HG03460 (cell line): ENCODE measurements at regions not wholly inside any gene's neighbourhood (a gene's known extent, or its start where the extent isn't known, plus 50 kb on each side); places are given as distances from the start of the nearest gene placed in this dataset.
"Not testable (repeated sequence)": the region's sequence is repeated elsewhere in the genome, so short reads cannot be mapped to it uniquely, and the experiment has no call there.

Experiments used
- ATAC-seq: cut with Tn5 transposase; IDR thresholded peaks from one replicate; pipeline ENCODE4 v1.9.1; 2021; ENCODE audit not compliant: unreplicated experiment

DNA sequence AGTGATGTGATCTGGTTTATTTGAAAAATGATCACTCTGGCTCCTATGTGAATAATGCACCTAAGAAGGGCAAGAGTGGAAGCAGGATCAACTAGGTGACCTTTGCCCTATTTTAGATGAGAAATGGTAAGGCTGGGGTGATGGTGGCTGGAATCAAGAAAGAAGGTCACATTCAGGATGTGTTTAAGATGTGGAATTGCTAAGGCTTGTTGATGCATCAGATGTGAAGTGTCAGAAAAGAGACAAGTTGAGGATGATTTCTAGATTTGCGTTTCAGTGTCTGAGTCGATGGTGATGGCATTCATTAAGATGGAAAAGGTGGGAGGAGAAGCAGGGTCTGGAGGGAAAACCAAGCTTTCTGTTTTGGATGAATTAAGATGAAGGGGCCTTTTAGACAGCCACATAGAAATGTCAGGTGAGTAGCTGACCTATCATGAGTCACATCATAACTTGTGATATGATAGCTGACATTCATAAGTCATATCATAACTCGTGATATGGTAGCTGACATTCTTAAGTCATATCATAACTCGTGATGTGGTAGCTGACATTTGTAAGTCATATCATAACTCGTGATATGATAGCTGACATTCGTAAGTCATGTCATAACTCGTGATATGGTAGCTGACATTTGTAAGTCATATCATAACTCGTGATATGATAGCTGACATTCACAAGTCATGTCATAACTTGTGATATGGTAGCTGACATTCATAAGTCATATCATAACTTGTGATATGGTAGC is 101.2 kb upstream of the SEC11C start:
- no peak for ATAC-seq

DNA sequence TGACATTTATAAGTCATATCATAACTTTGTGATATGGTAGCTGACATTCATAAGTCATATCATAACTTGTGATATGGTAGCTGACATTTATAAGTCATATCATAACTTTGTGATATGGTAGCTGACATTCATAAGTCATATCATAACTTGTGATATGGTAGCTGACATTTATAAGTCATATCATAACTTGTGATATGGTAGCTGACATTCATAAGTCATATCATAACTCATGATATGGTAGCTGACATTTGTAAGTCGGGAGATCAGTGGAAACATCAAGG is 100.7 kb upstream of the SEC11C start:
- ATAC-seq, result not testable (repeated sequence)

GRCh38 chr18:59039449-59039848 is 100.2 kb upstream of the SEC11C start:
- no peak for ATAC-seq

GRCh38 chr18:59040770-59041148 is 98.9 kb upstream of the SEC11C start:
- ATAC-seq, result no peak

GRCh38 chr18:59041296-59041695 is 98.4 kb upstream of the SEC11C start:
- ATAC-seq, result no peak

DNA sequence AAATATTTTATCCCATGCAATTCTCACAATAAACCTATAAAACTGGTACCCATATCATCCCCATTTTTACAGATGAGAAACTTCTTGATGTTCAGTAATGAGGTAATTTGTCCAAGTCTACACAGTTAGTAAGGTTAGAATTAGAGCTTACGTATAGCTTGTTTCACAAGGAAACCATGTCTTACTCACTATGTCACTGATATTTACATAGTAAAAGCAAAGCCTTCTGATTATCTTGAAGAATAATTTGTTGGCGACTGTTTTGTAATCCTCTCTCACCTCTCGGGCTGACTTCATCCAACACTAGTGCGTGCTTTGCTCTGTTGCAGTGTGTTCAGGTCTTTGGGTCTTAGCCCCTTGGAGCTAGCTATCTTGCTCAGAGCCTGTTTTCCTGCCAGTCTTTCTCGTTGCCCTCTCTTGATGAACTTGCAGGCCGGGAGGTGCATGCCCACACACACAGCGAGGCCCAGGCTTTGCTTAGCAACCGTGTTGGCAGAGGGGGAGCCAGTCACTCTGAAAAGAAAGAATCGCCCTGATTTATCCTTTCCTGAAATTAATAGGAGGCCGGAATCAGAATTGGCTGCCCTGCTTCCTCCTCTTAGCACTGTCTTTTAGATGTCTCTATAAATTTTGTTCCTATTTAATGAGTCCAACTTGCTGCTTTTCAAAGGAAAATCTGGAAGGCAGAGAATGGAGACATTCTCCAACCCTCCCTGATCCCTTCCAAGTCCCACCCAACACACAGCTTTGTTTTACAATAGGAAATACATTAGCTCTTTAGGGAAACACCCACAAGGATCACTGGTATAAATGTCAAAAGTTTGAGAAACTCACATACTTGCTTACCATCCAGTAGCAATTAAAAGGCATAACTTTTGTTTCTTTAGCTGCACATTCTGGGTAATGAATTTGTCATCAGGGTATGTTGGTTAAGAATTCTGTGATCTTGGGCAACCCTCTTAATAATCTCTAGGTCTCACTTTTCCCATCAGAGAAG is 97.6 kb upstream of the SEC11C start:
- no peak for ATAC-seq

GRCh38 chr18:59044855-59045254 is 94.8 kb upstream of the SEC11C start:
- ATAC-seq, result no peak

GRCh38 chr18:59047321-59048047 is 92.2 kb upstream of the SEC11C start:
- no peak for ATAC-seq

- no peak for ATAC-seq
Observed at GRCh38 chr18:59048048-59048363, 91.7 kb upstream of the SEC11C start.

DNA sequence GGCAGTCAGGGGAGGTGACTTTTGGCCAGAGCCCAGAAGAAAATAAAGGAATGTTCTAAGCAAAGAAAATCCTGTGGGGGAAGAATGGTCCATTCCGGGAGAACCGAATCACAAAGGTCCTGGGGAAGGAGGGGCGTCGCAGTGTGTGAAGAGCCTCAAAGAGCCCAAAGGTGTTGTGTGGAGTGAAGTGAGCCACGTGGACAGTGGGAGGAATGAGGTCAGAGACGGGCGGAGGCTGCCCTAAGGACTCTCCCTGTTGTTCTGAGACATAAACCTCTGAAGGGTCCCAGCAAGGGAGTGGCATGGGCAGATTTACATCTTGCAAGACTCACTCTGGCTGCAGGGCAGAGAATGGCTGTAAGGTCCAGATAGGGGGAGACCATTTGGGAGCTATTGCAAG is 91.3 kb upstream of the SEC11C start:
- no peak for ATAC-seq

- no peak for ATAC-seq
Observed at GRCh38 chr18:59049721-59050660, 89.7 kb upstream of the SEC11C start.

DNA sequence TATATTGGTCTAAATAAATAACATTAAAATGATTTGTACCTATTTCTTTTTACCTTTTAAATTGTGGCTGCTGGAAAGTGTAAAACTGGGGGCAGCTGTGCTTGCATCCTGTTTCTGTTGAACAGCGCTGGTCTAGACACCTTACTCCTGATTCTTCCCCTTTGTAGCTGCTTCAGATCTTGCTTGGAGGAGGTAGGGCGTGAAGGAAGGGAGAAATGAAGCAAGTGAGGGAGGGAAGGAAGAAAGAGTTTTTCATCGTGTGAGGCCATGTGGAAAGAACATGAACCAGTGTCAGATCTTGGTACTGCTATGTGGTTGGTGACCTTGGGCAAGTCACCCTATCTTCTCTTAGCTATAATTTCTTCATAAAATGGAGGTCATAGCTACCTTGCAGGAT is 89.0 kb upstream of the SEC11C start:
- ATAC-seq, result no peak

- no peak for ATAC-seq
Observed at GRCh38 chr18:59051470-59052165, 88.1 kb upstream of the SEC11C start.

GRCh38 chr18:59052965-59053820 is 86.5 kb upstream of the SEC11C start:
- no peak for ATAC-seq

GRCh38 chr18:59054496-59055287 is 85.0 kb upstream of the SEC11C start:
- no peak for ATAC-seq

- no peak for ATAC-seq
Observed at GRCh38 chr18:59055345-59056032, 84.2 kb upstream of the SEC11C start.

- no peak for ATAC-seq
Observed at GRCh38 chr18:59056706-59057492, 82.8 kb upstream of the SEC11C start.
